HAP-1 (cell line): ENCODE measurements at regions not wholly inside any gene's neighbourhood (a gene's known extent, or its start where the extent isn't known, plus 50 kb on each side); places are given as distances from the start of the nearest gene placed in this dataset.
"Not testable (repeated sequence)": the region's sequence is repeated elsewhere in the genome, so short reads cannot be mapped to it uniquely, and the experiment has no call there.

ENCODE experiments used
- DNase-seq, 2 experiments: peaks; one replicate each; pipeline ENCODE4 v3.0.0-alpha.2; 2016 to 2020; ENCODE audit warnings: low spot score in 2 of 2
- H3K27me3 ChIP-seq: fragments of 250-450 bp; sonication (Bioruptor Pico); 2 replicates; pipeline ENCODE4 v1.5.1; 2020; ENCODE audit warnings: low read depth, mild to moderate bottlenecking, moderate library complexity
- H3K36me3 ChIP-seq: fragments of 250-450 bp; sonication (Bioruptor Pico); replicated peaks from 2 replicates; pipeline ENCODE4 v1.5.1; 2020; ENCODE audit warnings: mild to moderate bottlenecking
- H3K4me1 ChIP-seq: fragments of 250-450 bp; sonication (Bioruptor Pico); 2 replicates; pipeline ENCODE4 v1.5.1; 2020; ENCODE audit warnings: mild to moderate bottlenecking
- H3K4me3 ChIP-seq: fragments of 250-450 bp; sonication (Bioruptor Pico); 2 replicates; pipeline ENCODE4 v1.5.1; 2020; ENCODE audit warnings: mild to moderate bottlenecking, moderate library complexity
- H3K9me3 ChIP-seq: fragments of 250-450 bp; sonication (Bioruptor Pico); 2 replicates; pipeline ENCODE4 v1.5.1; 2020; ENCODE audit warnings: mild to moderate bottlenecking, moderate library complexity
- in situ Hi-C: fragments of 300-500 bp; cut with MboI; formaldehyde crosslinking; loops from 3 replicates; pipeline ENCODE4 v1.14.3; 2020; ENCODE audit warnings: low sequenced_read_pairs, inconsistent platforms, mixed read lengths

GRCh38 chr4:31175242-31175910, 455.2 kb downstream of the PCDH7 start:
- DNase-seq: no peak
- Histone ChIP-seq H3K4me1 (peaks cover 5% of the 10 kb centered on the region), H3K27me3 (no peaks in the 10 kb centered on the region), H3K36me3 (no peaks in the 10 kb centered on the region), H3K9me3 (no peaks in the 10 kb centered on the region), H3K4me3 (no peak overlapping the region)
- in situ Hi-C loops: no loop called here

- no peaks in the 10 kb centered on the region for H3K36me3 ChIP-seq
- no peaks in the 10 kb centered on the region for H3K4me1 ChIP-seq
These were observed 463.1 kb downstream of the PCDH7 start for GRCh38 chr4:31183256-31183655.

GRCh38 chr4:31185014-31185585, 464.9 kb downstream of the PCDH7 start:
- in situ Hi-C loops: no loop called here
- H3K4me1 ChIP-seq: no peaks in the 10 kb centered on the region
- H3K27me3 ChIP-seq: no peaks in the 10 kb centered on the region
- no peaks in the 10 kb centered on the region for H3K9me3 ChIP-seq
- no peak overlapping the region for H3K4me3 ChIP-seq
- H3K36me3 ChIP-seq: no peaks in the 10 kb centered on the region
- DNase-seq: no peak

More at GRCh38 chr4:31183256-31183655, 463.1 kb downstream of the PCDH7 start:
- no peaks in the 10 kb centered on the region for H3K9me3 ChIP-seq
- no peak overlapping the region for H3K4me3 ChIP-seq
- DNase-seq: no peak
- no peaks in the 10 kb centered on the region for H3K27me3 ChIP-seq
- in situ Hi-C loops: no loop called here

GRCh38 chr4:31187979-31188378, 467.8 kb downstream of the PCDH7 start:
- in situ Hi-C loops: no loop called here
- H3K36me3 ChIP-seq: no peaks in the 10 kb centered on the region
- no peak overlapping the region for H3K4me3 ChIP-seq
- no peaks in the 10 kb centered on the region for H3K4me1 ChIP-seq
- no peaks in the 10 kb centered on the region for H3K27me3 ChIP-seq
- H3K9me3 ChIP-seq: no peaks in the 10 kb centered on the region
- DNase-seq: no peak

GRCh38 chr4:31189938-31190337, 469.8 kb downstream of the PCDH7 start:
- DNase-seq: no peak
- in situ Hi-C loops: no loop called here
- Histone ChIP-seq H3K4me3 (no peak overlapping the region), H3K9me3 (no peaks in the 10 kb centered on the region), H3K4me1 (no peaks in the 10 kb centered on the region), H3K36me3 (no peaks in the 10 kb centered on the region), H3K27me3 (no peaks in the 10 kb centered on the region)

GRCh38 chr4:31190671-31191070, 470.5 kb downstream of the PCDH7 start:
- no peaks in the 10 kb centered on the region for H3K9me3 ChIP-seq
- in situ Hi-C loops: no loop called here
- no peak for DNase-seq
- no peak overlapping the region for H3K4me3 ChIP-seq
- no peaks in the 10 kb centered on the region for H3K4me1 ChIP-seq
- no peaks in the 10 kb centered on the region for H3K27me3 ChIP-seq
- H3K36me3 ChIP-seq: no peaks in the 10 kb centered on the region

GRCh38 chr4:31192341-31192740, 472.2 kb downstream of the PCDH7 start:
- H3K9me3 ChIP-seq: no peaks in the 10 kb centered on the region
- no peak overlapping the region for H3K4me3 ChIP-seq
- no peaks in the 10 kb centered on the region for H3K36me3 ChIP-seq
- no peak for DNase-seq
- no peaks in the 10 kb centered on the region for H3K4me1 ChIP-seq
- in situ Hi-C loops: no loop called here
- H3K27me3 ChIP-seq: no peaks in the 10 kb centered on the region

GRCh38 chr4:31193521-31193920, 473.4 kb downstream of the PCDH7 start:
- H3K36me3 ChIP-seq: no peaks in the 10 kb centered on the region
- DNase-seq: no peak
- no peaks in the 10 kb centered on the region for H3K27me3 ChIP-seq
- H3K9me3 ChIP-seq: no peaks in the 10 kb centered on the region
- in situ Hi-C loops: no loop called here
- no peaks in the 10 kb centered on the region for H3K4me1 ChIP-seq
- H3K4me3 ChIP-seq: no peak overlapping the region

GRCh38 chr4:31194823-31195222, 474.7 kb downstream of the PCDH7 start:
- Histone ChIP-seq H3K4me1 (no peaks in the 10 kb centered on the region), H3K9me3 (no peaks in the 10 kb centered on the region), H3K4me3 (no peak overlapping the region), H3K36me3 (no peaks in the 10 kb centered on the region), H3K27me3 (no peaks in the 10 kb centered on the region)
- DNase-seq: no peak
- in situ Hi-C loops: no loop called here

- Histone ChIP-seq H3K9me3 (no peaks in the 10 kb centered on the region), H3K27me3 (no peaks in the 10 kb centered on the region)
- in situ Hi-C loops: no loop called here
These were observed 479.5 kb downstream of the PCDH7 start for GRCh38 chr4:31199644-31200043.

GRCh38 chr4:31202054-31202453, 481.9 kb downstream of the PCDH7 start:
- in situ Hi-C loops, H3K9me3 ChIP-seq: not testable (repeated sequence)

More at GRCh38 chr4:31199644-31200043, 479.5 kb downstream of the PCDH7 start:
- Histone ChIP-seq H3K36me3 (no peaks in the 10 kb centered on the region), H3K4me3 (no peak overlapping the region), H3K4me1 (no peaks in the 10 kb centered on the region)
- no peak for DNase-seq

GRCh38 chr4:31204874-31205273, 484.7 kb downstream of the PCDH7 start:
- Histone ChIP-seq H3K9me3 (no peaks in the 10 kb centered on the region), H3K36me3 (no peaks in the 10 kb centered on the region), H3K27me3 (no peaks in the 10 kb centered on the region), H3K4me3 (no peak overlapping the region), H3K4me1 (no peaks in the 10 kb centered on the region)
- in situ Hi-C loops: no loop called here
- no peak for DNase-seq

More at GRCh38 chr4:31202054-31202453, 481.9 kb downstream of the PCDH7 start:
- not testable (repeated sequence) for H3K27me3 ChIP-seq, H3K36me3 ChIP-seq, H3K4me3 ChIP-seq, H3K4me1 ChIP-seq, DNase-seq

GRCh38 chr4:31220921-31221320, 500.8 kb downstream of the PCDH7 start:
- Histone ChIP-seq H3K9me3 (no peaks in the 10 kb centered on the region), H3K36me3 (no peaks in the 10 kb centered on the region), H3K4me1 (0 out of 2 replicates have a peak, but pooled peaks cover 2% of the 10 kb centered on the region), H3K4me3 (no peak overlapping the region), H3K27me3 (no peaks in the 10 kb centered on the region)
- in situ Hi-C loops: no loop called here
- DNase-seq: no peak

GRCh38 chr4:31228068-31228467, 507.9 kb downstream of the PCDH7 start:
- in situ Hi-C loops: no loop called here
- Histone ChIP-seq H3K4me3 (no peak overlapping the region), H3K9me3 (no peaks in the 10 kb centered on the region), H3K27me3 (no peaks in the 10 kb centered on the region), H3K36me3 (no peaks in the 10 kb centered on the region), H3K4me1 (peaks cover 10% of the 10 kb centered on the region; the same call in 1 of the 2 replicates)
- no peak for DNase-seq
